ENCODE measurements at regions not wholly inside any gene's neighbourhood (a gene's known extent, or its start where the extent isn't known, plus 50 kb on each side); places are given as distances from the start of the nearest gene placed in this dataset.

GRCh38 chr4:128636906-128637305 is 172.6 kb upstream of the JADE1 start:
- intact Hi-C loops (cut with micrococcal nuclease; ENCODE audit: unreplicated experiment) = loop anchor here (5.0 kb wide), 1 partner anchor 65 kb away; no protein-coding TSS in a partner anchor
- TF ChIP-seq ZNF883 (CRISPR knock-in tag; IDR thresholded peaks at IDR 0.05; ENCODE audit: not compliant biosample characterization) (no peak), USF2 (IDR thresholded peaks at IDR 0.05; ENCODE audit: low read depth, low read length) (no peak), USF2 (CRISPR knock-in tag; IDR thresholded peaks at IDR 0.05; ENCODE audit: borderline replicate concordance) (no peak), SMARCC2 (IDR thresholded peaks at IDR 0.05) (no peak), TOE1 (CRISPR knock-in tag; IDR thresholded peaks at IDR 0.05) (no peak), THYN1 (CRISPR knock-in tag; IDR thresholded peaks at IDR 0.05; ENCODE audit: borderline replicate concordance, low read depth) (no peak), HDAC1 (CRISPR knock-in tag; IDR thresholded peaks at IDR 0.05) (no peak), CENPBD1 (CRISPR knock-in tag; IDR thresholded peaks at IDR 0.05; ENCODE audit: borderline replicate concordance, low read depth) (no peak), MTA1 (CRISPR knock-in tag; IDR thresholded peaks at IDR 0.05; ENCODE audit: borderline replicate concordance) (no peak), ZNF138 (CRISPR knock-in tag; IDR thresholded peaks at IDR 0.05; ENCODE audit: low read depth) (no peak)
- Histone ChIP-seq H3K9me3 (ENCODE audit: low read length) (no peaks in the 10 kb centered on the region), H3K27ac (ENCODE audit: extremely low read length, insufficient read depth, low read length) (no peak overlapping the region), H3K27me3 (ENCODE audit: control insufficient read depth in 1 of 2, insufficient read depth in 2 of 2, low read length in 2 of 2) (peaks cover 0 to 2% of the 10 kb centered on the region in 2 experiments; a peak in 1 of 5 replicates), H3K36me3 (replicated peaks in 1 of 2; ENCODE audit: control insufficient read depth in 1 of 2, insufficient read depth in 2 of 2, low read length in 2 of 2) (no peaks in the 10 kb centered on the region), H2AFZ (ENCODE audit: low read length) (no peak overlapping the region), H4K20me1 (ENCODE audit: insufficient read depth, low read length) (no peaks in the 10 kb centered on the region), H3K9ac (ENCODE audit: insufficient read depth, low read depth, low read length) (no peak overlapping the region), H3K79me2 (ENCODE audit: insufficient read depth, low read length) (no peaks in the 10 kb centered on the region), H3K4me3 (replicated peaks in 1 of 3; ENCODE audit: insufficient read depth in 1 of 3, low read depth in 2 of 3, low read length in 3 of 3) (no peak overlapping the region), H3K4me2 (ENCODE audit: low read depth, low read length) (no peak overlapping the region), H3K4me1 (ENCODE audit: insufficient read depth, low read length) (peaks cover 12% of the 10 kb centered on the region)
- CTCF ChIA-PET (ENCODE audit: low intra/inter-chr PET ratio, low total read pairs) = no interaction called here
- no TSS peak for BruUV-seq (replicated peaks)
- POLR2A ChIA-PET = no interaction called here
- DNase-seq (ENCODE audit: low spot score) (no peak), ATAC-seq (no peak), FAIRE-seq (no peak)
- WGBS (ENCODE audit: low lambda C conversion rate) = 42% methylated on average over 2 of the region's 2 CpGs
- in situ Hi-C loops (cut with HindIII; ENCODE audit: extremely low pct_ligation_motif_present, low pct_unique_long_range_greater_than_20kb) = no loop called here

Measured in HepG2 (cell line).